ENCODE measurements at regions not wholly inside any gene's neighbourhood (a gene's known extent, or its start where the extent isn't known, plus 50 kb on each side); places are given as distances from the start of the nearest gene placed in this dataset.

DNA sequence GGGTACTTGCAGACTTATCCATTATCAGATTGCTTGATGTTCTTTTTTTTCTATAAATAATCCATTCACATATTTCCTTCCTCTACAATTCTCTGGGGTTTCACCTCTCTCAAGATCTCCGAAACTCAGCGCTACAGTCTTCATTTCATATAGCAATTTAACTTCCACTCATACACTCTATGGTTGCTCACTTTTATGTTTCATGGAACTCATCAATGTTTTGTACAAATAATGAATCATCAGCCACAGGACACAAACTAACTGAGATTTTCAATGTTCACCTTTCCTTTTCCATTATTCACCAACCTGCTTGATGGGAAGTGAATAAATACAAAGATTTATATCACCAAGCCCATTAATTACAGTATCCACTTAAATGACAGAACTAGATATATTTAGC, 534.7 kb downstream of the LRFN5 start:
- Histone ChIP-seq H2AK5ac (ENCODE audit: low read length, severe bottlenecking) (no peak overlapping the region), H4K91ac (ENCODE audit: low read length) (no peak overlapping the region), H3K18ac (ENCODE audit: low read depth in 1 of 2, low read length in 2 of 2) (no peak overlapping the region), H3K4ac (ENCODE audit: low read depth in 1 of 2, low read length in 2 of 2) (no peak overlapping the region), H3K4me2 (ENCODE audit: low read length, poor library complexity, severe bottlenecking) (no peak overlapping the region), H3K27ac (ENCODE audit: low read length, poor library complexity, severe bottlenecking) (no peak overlapping the region), H2BK120ac (ENCODE audit: low read depth, low read length) (no peak overlapping the region), H4K8ac (ENCODE audit: low read length) (no peak overlapping the region), H3K9ac (ENCODE audit: low read length) (no peak overlapping the region), H3K14ac (ENCODE audit: low read length in 2 of 2) (no peak overlapping the region), H3K4me3 (ENCODE audit: insufficient read depth in 1 of 2, low read depth in 1 of 2, low read length in 2 of 2) (no peak overlapping the region), H3K23ac (ENCODE audit: low read length in 2 of 2) (no peak overlapping the region), H2BK15ac (ENCODE audit: low read depth, poor library complexity, severe bottlenecking) (no peak overlapping the region), H2BK12ac (ENCODE audit: low read length in 2 of 2) (no peak overlapping the region), H3K9me3 (ENCODE audit: control insufficient read depth, low read length) (no peaks in the 10 kb centered on the region), H2BK5ac (ENCODE audit: low read depth, low read length, poor library complexity, severe bottlenecking) (no peak overlapping the region), H3K36me3 (ENCODE audit: control insufficient read depth in 1 of 2, insufficient read depth in 2 of 2, low read depth in 1 of 2, low read length in 2 of 2) (no peaks in the 10 kb centered on the region), H3K27me3 (ENCODE audit: control insufficient read depth in 1 of 2, insufficient read depth in 1 of 2, low read length in 2 of 2) (no peaks in the 10 kb centered on the region), H2AFZ (ENCODE audit: low read depth, low read length) (no peak overlapping the region), H3K4me1 (ENCODE audit: control insufficient read depth, insufficient read depth, low read depth, low read length) (peaks cover 2% of the 10 kb centered on the region), H3K79me1 (replicated peaks; ENCODE audit: low read length, poor library complexity, severe bottlenecking) (no peaks in the 10 kb centered on the region)
- WGBS: 81% methylated on average over 2 of the region's 2 CpGs
- no peak for DNase-seq

DNA sequence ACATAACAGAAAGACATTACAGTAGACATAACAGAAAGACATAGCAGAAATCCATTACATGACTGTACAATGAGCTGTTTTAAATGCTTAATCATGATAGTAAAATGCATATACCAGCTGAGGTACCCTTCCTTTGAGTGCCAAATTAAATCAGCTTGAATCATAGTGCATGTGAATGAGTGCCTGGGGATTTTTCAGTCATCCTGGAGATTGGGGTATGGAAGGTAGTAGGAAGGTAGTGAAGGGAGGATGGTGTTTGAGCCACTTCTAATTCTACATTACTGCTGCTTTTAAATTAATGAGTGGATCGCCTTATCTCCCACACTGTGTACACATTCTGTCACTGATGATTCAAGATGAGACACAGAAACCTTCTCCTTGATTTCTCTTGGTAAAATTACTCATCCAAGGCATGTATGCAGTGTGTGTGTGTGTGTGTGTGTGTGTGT, 534.2 kb downstream of the LRFN5 start:
- H4K91ac ChIP-seq (ENCODE audit: low read length): no peak overlapping the region
- no peaks in the 10 kb centered on the region for H3K27me3 ChIP-seq (ENCODE audit: control insufficient read depth in 1 of 2, insufficient read depth in 1 of 2, low read length in 2 of 2)
- no peak overlapping the region for H3K18ac ChIP-seq (ENCODE audit: low read depth in 1 of 2, low read length in 2 of 2)
- no peak overlapping the region for H2AK5ac ChIP-seq (ENCODE audit: low read length, severe bottlenecking)
- H3K4ac ChIP-seq (ENCODE audit: low read depth in 1 of 2, low read length in 2 of 2): no peak overlapping the region
- peak overlapping the region; percentile 39 for H3K9ac ChIP-seq (ENCODE audit: low read length)
- no peaks in the 10 kb centered on the region for H3K9me3 ChIP-seq (ENCODE audit: control insufficient read depth, low read length)
- no peak overlapping the region for H2BK15ac ChIP-seq (ENCODE audit: low read depth, poor library complexity, severe bottlenecking)
- H4K8ac ChIP-seq (ENCODE audit: low read length): no peak overlapping the region
- WGBS: no CpG with 5 or more reads among the region's 1 CpG
- H3K23ac ChIP-seq (ENCODE audit: low read length in 2 of 2): no peak overlapping the region
- H2AFZ ChIP-seq (ENCODE audit: low read depth, low read length): no peak overlapping the region
- H3K36me3 ChIP-seq (ENCODE audit: control insufficient read depth in 1 of 2, insufficient read depth in 2 of 2, low read depth in 1 of 2, low read length in 2 of 2): no peaks in the 10 kb centered on the region
- no peak overlapping the region for H2BK120ac ChIP-seq (ENCODE audit: low read depth, low read length)
- no peaks in the 10 kb centered on the region for H3K79me1 ChIP-seq (replicated peaks; ENCODE audit: low read length, poor library complexity, severe bottlenecking)
- no peak overlapping the region for H3K14ac ChIP-seq (ENCODE audit: low read length in 2 of 2)
- peaks cover 2% of the 10 kb centered on the region for H3K4me1 ChIP-seq (ENCODE audit: control insufficient read depth, insufficient read depth, low read depth, low read length)
- peak overlapping the region; percentile 37 for H3K27ac ChIP-seq (ENCODE audit: low read length, poor library complexity, severe bottlenecking)
- peak; percentile 88 for DNase-seq
- H3K4me2 ChIP-seq (ENCODE audit: low read length, poor library complexity, severe bottlenecking): no peak overlapping the region
- no peak overlapping the region for H3K4me3 ChIP-seq (ENCODE audit: insufficient read depth in 1 of 2, low read depth in 1 of 2, low read length in 2 of 2)
- H2BK12ac ChIP-seq (ENCODE audit: low read length in 2 of 2): no peak overlapping the region
- H2BK5ac ChIP-seq (ENCODE audit: low read depth, low read length, poor library complexity, severe bottlenecking): no peak overlapping the region

GRCh38 chr14:42140001-42140400, 533.3 kb downstream of the LRFN5 start:
- peak overlapping the region in 1 of 2 experiments; percentile 77 for H2BK12ac ChIP-seq (ENCODE audit: low read length in 2 of 2)
- no peak overlapping the region for H3K4me2 ChIP-seq (ENCODE audit: low read length, poor library complexity, severe bottlenecking)
- no peak overlapping the region for H3K14ac ChIP-seq (ENCODE audit: low read length in 2 of 2)
- WGBS: 57% methylated on average over 1 of the region's 3 CpGs
- H2AFZ ChIP-seq (ENCODE audit: low read depth, low read length): no peak overlapping the region
- peak overlapping the region; percentile 68 for H4K91ac ChIP-seq (ENCODE audit: low read length)
- H3K27ac ChIP-seq (ENCODE audit: low read length, poor library complexity, severe bottlenecking): no peak overlapping the region
- H3K4ac ChIP-seq (ENCODE audit: low read depth in 1 of 2, low read length in 2 of 2): no peak overlapping the region
- H2BK120ac ChIP-seq (ENCODE audit: low read depth, low read length): no peak overlapping the region
- DNase-seq: peak; percentile 12
- no peak overlapping the region for H3K9ac ChIP-seq (ENCODE audit: low read length)
- H3K27me3 ChIP-seq (ENCODE audit: control insufficient read depth in 1 of 2, insufficient read depth in 1 of 2, low read length in 2 of 2): no peaks in the 10 kb centered on the region
- H3K4me1 ChIP-seq (ENCODE audit: control insufficient read depth, insufficient read depth, low read depth, low read length): peaks cover 2% of the 10 kb centered on the region
- no peaks in the 10 kb centered on the region for H3K9me3 ChIP-seq (ENCODE audit: control insufficient read depth, low read length)
- peak overlapping the region; percentile 43 to 58 for H3K18ac ChIP-seq (ENCODE audit: low read depth in 1 of 2, low read length in 2 of 2)
- no peak overlapping the region for H2BK15ac ChIP-seq (ENCODE audit: low read depth, poor library complexity, severe bottlenecking)
- no peaks in the 10 kb centered on the region for H3K79me1 ChIP-seq (replicated peaks; ENCODE audit: low read length, poor library complexity, severe bottlenecking)
- no peak overlapping the region for H3K4me3 ChIP-seq (ENCODE audit: insufficient read depth in 1 of 2, low read depth in 1 of 2, low read length in 2 of 2)
- no peak overlapping the region for H4K8ac ChIP-seq (ENCODE audit: low read length)
- no peak overlapping the region for H2AK5ac ChIP-seq (ENCODE audit: low read length, severe bottlenecking)
- no peak overlapping the region for H2BK5ac ChIP-seq (ENCODE audit: low read depth, low read length, poor library complexity, severe bottlenecking)
- no peaks in the 10 kb centered on the region for H3K36me3 ChIP-seq (ENCODE audit: control insufficient read depth in 1 of 2, insufficient read depth in 2 of 2, low read depth in 1 of 2, low read length in 2 of 2)
- H3K23ac ChIP-seq (ENCODE audit: low read length in 2 of 2): no peak overlapping the region

- Histone ChIP-seq H3K4ac (ENCODE audit: low read depth in 1 of 2, low read length in 2 of 2) (no peak overlapping the region), H2BK12ac (ENCODE audit: low read length in 2 of 2) (no peak overlapping the region), H3K79me1 (replicated peaks; ENCODE audit: low read length, poor library complexity, severe bottlenecking) (no peaks in the 10 kb centered on the region), H3K27ac (ENCODE audit: low read length, poor library complexity, severe bottlenecking) (no peak overlapping the region), H2AFZ (ENCODE audit: low read depth, low read length) (no peak overlapping the region), H2BK120ac (ENCODE audit: low read depth, low read length) (no peak overlapping the region), H2AK5ac (ENCODE audit: low read length, severe bottlenecking) (no peak overlapping the region), H3K9ac (ENCODE audit: low read length) (no peak overlapping the region), H3K23ac (ENCODE audit: low read length in 2 of 2) (no peak overlapping the region), H3K4me3 (ENCODE audit: insufficient read depth in 1 of 2, low read depth in 1 of 2, low read length in 2 of 2) (no peak overlapping the region), H4K8ac (ENCODE audit: low read length) (no peak overlapping the region), H3K14ac (ENCODE audit: low read length in 2 of 2) (no peak overlapping the region), H2BK15ac (ENCODE audit: low read depth, poor library complexity, severe bottlenecking) (no peak overlapping the region), H4K91ac (ENCODE audit: low read length) (no peak overlapping the region), H3K4me2 (ENCODE audit: low read length, poor library complexity, severe bottlenecking) (no peak overlapping the region), H2BK5ac (ENCODE audit: low read depth, low read length, poor library complexity, severe bottlenecking) (no peak overlapping the region), H3K36me3 (ENCODE audit: control insufficient read depth in 1 of 2, insufficient read depth in 2 of 2, low read depth in 1 of 2, low read length in 2 of 2) (no peaks in the 10 kb centered on the region), H3K9me3 (ENCODE audit: control insufficient read depth, low read length) (no peaks in the 10 kb centered on the region), H3K4me1 (ENCODE audit: control insufficient read depth, insufficient read depth, low read depth, low read length) (peaks cover 2% of the 10 kb centered on the region), H3K27me3 (ENCODE audit: control insufficient read depth in 1 of 2, insufficient read depth in 1 of 2, low read length in 2 of 2) (no peaks in the 10 kb centered on the region), H3K18ac (ENCODE audit: low read depth in 1 of 2, low read length in 2 of 2) (no peak overlapping the region)
- DNase-seq: no peak
- WGBS: 100% methylated on average over 1 of the region's 1 CpG
These were observed 531.7 kb downstream of the LRFN5 start for GRCh38 chr14:42138406-42138805.

All from mesenchymal stem cell (in vitro differentiated cells and primary cell).